ENCODE measurements at regions not wholly inside any gene's neighbourhood (a gene's known extent, or its start where the extent isn't known, plus 50 kb on each side); places are given as distances from the start of the nearest gene placed in this dataset.
A peak's percentile ranks its signal among the peaks of the same experiment; 100 is the strongest.

- DNase-seq = no peak
Measured at GRCh38 chr21:31497914-31498313, 153.9 kb upstream of the TIAM1 start.

DNA sequence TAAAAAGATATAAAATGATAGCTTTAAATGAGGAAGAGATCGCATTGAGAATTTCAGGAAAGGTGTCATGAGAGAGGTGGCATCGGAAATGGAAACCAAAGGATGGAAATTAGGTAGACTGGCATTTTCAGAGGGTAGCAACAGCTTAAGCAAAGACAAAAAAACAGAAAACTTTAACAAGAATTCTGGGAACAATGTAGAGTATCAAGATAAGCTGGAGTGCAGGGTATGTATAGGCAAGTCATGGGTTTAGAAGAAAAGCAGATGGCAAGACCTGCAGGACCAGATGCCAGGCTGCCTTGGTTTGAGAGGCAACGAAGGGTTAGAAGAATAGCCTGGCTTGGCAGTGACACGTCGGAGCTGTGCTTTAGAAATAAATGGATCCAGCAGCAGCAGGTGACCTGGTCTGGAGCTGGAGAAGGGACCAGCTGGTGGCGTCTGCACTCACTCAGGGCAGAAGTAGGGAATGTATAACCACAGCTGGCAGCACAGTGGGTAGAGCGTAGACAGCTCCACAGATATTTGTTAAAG, 149.4 kb upstream of the TIAM1 start:
- DNase-seq = no peak

DNA sequence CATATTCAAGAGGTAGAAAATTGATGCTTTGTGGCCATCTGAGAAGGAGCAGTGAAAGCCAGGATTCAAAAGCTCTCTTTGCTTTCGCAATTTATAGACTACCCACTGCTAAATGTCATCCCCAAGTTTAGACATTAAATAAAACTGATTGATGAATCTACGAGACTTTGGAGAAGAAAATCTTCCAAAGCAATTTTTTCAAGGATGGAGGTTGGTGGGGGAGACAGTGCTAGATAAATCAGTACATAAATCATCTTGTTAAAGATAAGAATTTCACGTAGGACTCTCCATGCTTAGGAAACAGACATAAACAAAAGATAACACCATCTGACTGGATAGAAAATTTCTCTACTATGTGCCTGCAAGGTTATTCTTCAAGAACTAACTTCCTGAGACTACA, 147.6 kb upstream of the TIAM1 start:
- DNase-seq = no peak

DNA sequence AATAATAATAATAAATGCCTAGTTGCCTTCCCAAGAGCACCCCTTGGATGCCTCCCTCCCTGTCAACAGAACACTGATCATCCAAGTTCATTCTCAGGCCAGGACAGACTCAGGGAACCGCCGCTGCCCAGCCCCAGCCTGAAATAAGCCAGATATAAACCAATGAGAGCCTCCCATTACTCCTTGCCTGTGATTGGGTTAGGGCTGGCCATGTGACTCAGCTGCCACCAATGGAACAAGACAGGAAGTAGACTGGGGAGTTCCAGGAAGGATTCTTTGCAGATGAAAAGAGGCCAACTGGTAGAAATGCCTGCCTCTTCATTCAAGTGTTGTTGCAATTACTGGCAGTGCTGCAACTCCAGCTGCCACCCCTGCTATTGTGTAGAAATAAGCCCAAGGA, 146.4 kb upstream of the TIAM1 start:
- DNase-seq = no peak

DNA sequence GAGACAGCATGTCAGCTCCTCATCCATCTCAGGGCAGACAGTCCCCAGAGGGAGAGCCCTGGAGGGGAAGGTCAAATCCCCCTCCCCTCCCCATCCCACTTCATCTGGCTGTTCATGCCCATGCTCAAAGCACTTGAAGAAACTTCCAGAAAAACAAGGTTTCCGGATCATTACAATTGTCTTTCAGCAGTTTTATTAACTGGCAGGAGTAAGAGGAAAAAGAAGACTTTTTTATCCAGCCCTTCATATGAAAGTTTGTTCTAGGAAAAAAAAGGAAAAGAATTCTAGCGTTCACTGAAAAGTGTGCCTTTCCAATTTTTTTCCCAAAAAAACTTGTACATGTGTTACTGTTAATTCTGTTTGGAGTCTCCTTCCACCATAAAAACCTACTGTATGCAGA, 145.7 kb upstream of the TIAM1 start:
- DNase-seq = no peak

DNA sequence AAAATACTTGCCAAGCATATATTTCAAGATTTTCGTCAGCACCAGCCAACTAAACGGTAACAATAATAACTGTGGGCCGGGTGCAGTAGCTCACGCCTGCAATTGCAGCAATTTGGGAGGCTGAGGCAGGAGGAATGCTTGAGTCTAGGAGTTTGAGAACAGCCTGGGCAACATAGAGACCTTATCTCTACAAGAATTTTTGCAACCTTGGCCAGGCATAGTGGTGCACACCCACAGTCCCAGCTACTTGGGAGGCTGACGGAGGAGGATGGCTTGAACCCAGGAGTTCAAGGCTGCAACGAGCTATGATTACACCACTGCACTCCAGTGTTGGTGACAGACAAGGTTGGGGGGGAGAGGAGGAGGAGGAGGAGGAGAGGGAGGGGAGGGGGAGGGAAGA, 145.0 kb upstream of the TIAM1 start:
- DNase-seq = no peak

- DNase-seq = no peak
Measured at GRCh38 chr21:31484219-31484618, 140.2 kb upstream of the TIAM1 start.

- no peak for DNase-seq
Measured at GRCh38 chr21:31483146-31483545, 139.1 kb upstream of the TIAM1 start.

DNA sequence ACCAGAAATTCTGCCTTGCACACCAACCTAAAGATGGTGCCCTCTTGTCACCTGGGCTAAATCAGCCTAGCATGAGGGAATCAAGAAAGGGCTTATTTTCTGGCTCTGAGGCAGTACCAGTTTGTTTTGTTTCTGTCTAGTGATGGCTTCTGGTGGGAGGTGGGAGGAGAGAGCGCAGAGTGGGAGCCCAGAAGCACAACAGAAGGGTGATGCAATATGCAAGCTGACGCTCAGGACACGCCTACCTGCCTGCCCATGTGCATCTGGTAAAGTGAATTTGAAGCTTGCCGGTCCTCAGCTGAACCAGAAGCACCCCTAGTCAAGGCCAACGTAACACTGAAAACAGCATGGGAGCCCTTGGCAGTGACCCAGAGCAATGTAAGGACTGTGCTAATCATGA, 138.4 kb upstream of the TIAM1 start:
- DNase-seq = no peak

DNA sequence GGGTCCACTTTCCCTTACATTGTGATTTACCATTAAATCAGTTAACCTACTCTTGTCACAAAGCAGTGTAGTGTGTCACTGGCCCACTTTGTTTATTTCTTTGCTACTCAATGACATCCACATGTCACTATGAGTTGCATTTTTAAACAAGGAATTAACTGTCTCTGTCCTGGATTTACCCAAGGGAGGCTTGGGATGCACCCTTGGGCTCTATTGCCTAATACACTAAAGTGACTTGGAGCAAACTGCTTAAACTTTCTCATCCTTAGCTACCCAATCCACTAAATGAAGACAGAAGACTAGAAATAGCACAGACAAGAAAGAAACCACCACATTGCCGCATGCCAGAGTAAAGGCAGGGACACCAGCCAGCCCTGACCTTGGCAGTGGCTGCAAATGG, 136.2 kb upstream of the TIAM1 start:
- no peak for DNase-seq

DNA sequence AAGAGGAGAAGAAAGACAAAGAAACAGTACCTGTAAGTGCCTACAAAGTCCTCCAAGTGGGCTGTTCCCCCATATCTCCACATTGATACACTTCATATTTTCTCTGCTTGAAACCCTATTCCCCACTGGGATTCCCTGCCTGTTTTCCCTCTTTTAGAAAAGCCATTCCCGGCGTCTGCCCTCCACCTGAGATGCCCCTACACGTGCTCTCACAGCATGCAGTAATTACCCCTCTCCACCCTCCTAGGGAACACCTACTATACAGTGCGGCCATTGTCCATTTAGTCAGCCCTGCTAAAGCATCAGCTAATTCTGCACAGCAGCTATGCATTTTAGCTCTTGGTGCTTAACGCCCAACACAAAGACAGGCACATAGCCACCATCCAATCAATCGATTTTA, 135.7 kb upstream of the TIAM1 start:
- no peak for DNase-seq

DNA sequence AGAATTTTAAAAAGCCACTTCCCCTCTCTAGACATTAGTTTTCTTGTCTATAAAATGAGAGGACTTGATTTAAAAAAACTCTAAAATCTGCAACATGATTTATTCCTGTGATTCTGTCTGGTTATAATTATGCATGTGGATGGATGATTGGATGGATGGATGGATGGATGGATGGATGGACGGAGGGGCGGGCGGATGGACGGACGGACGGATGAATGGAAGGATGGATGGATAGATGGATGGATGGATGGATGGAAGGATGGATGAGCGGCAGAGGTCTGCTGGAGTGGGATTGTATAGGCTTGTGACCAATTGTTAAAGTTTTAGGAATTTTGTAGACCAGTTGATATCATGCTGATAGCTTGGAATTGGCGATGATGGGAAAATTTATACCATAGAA, 135.2 kb upstream of the TIAM1 start:
- no peak for DNase-seq

GRCh38 chr21:31476263-31477022, 132.4 kb upstream of the TIAM1 start:
- DNase-seq = no peak

- DNase-seq = no peak
Measured at GRCh38 chr21:31475223-31475622, 131.2 kb upstream of the TIAM1 start.

DNA sequence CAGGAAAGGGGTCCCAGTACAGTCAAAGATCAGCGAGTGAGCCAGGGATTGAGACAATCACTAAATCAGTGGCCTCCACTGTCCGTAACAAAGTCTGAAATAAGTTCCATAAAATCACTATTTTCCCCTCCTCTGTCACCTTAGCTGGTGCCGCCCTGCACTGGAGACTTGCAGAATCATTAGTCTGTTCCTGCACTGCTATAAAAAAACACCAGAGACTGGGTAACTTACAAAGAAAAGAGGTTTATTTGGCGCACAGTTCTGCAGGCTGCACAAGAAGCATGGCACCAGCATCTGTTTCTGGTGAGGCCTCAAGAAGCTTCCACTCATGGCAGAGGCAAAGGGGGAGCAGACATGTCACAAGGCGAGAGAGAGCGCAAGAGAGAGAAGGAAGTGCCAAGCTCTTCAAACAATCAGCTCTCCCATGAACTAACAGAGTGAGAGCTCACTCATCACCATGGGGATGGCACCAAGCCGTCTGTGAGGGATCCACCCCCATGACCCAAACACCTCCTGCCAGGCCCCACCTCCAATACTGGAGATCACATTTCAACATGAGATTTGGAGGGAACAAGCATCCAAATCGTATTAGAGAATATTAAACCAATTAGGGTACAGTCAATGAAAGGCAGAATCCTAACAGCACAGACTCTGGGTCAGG, 129.8 kb upstream of the TIAM1 start:
- DNase-seq = no peak

DNA sequence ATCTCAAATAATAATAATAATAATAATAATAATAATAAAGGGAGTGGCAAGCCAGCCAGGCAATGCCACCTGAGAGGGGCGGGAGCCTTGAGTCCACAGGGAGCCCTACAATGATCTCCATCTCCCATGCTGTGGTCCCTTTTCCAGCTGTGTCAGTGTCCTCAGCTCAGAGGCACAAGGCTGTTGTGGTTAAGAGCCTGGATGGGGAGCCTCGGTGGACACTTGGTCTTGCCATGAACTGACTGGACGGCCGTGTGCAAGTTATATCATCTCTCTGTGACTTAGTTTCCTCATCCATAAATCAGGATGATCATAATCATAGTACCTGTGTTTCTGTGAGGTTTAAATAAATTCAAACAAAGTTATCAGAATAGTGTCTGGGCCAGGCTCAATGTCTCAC, 127.8 kb upstream of the TIAM1 start:
- no peak for DNase-seq

DNA sequence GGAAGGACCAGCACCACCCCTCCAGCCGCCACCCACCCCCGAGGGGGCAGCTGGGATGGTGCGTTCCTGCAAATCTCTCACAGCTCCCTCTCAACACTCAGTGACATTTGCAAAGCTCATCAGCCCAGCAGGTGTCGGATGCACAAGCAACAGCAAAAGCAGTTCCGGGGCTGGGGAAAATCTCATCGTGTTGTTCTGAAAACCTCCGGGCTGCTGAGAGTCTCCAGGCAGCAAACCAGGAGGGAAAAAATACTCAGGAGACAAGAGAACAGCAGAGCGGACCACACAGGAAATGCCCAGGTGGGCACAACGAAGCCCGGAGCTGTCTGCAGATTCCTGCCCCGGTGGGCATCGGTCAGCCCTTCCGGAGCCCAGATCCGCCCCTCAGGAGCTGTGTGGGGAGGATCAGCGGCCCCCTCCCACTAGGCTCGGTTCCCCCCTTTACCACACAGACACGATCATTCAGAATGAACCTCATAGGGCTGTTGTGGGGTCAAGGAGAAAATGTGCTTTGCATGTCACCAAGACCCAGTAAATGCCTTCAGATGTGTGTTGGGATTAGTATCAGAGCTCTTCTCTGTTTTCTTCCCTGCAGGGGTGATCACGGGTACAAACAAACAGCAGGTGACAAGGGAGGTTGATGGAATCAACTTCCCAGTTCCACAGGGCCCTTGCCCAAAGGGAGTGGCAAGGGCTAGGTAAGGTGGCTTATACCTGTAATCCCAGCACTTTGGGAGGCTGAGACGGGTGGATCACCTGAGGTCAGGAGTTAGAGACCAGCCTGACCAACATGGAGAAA, 127.0 kb upstream of the TIAM1 start:
- no peak for DNase-seq

- DNase-seq = no peak
Measured at GRCh38 chr21:31460980-31461379, 116.9 kb upstream of the TIAM1 start.

GRCh38 chr21:31459457-31459856, 115.4 kb upstream of the TIAM1 start:
- no peak for DNase-seq

- DNase-seq = peak in 1 of 5 experiments; percentile 15
Measured at GRCh38 chr21:31457675-31458074, 113.6 kb upstream of the TIAM1 start.

GRCh38 chr21:31456201-31456600, 112.1 kb upstream of the TIAM1 start:
- no peak for DNase-seq

GRCh38 chr21:31455506-31455905, 111.4 kb upstream of the TIAM1 start:
- DNase-seq = no peak

DNA sequence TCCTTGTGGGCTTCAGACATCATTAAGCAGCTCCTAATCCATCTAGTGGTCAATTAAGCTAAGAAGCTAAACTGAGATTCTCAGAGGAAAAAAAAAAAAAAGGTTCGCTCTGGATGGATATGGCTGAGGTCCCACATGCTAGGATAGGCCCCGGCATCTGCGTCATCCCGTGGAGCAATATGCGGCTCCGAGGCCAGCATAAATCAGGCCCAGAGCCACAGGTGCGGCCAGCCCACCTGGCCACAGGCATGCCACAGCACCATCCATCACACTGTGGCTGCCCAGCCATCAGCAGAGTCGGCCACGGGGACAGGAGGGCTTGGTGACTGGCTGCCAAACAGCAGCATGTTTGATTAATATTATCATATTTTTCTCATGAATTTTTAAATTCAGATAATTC, 106.9 kb upstream of the TIAM1 start:
- DNase-seq = no peak

Data from T-helper 2 cell (primary cell).